Naive thymus-derived CD4-positive, alpha-beta T cell (primary cell): ENCODE measurements at regions not wholly inside any gene's neighbourhood (a gene's known extent, or its start where the extent isn't known, plus 50 kb on each side); places are given as distances from the start of the nearest gene placed in this dataset.

ENCODE experiments used
- ATAC-seq: fragments of 150-1000 bp; cut with Tn5 transposase; 2 replicates; pipeline ENCODE4 v1.10.0; 2021; ENCODE audit warnings: mild to moderate bottlenecking, moderate library complexity
- CTCF ChIA-PET: fragments of 350-600 bp; sonication (Branson Sonifier 250); formaldehyde crosslinking; loops from one replicate; lab custom pipeline; 2021; ENCODE audit warnings: antibody characterized with exemption; lab: Charles Lee
- POLR2A ChIA-PET: fragments of 350-600 bp; sonication (Branson Sonifier 250); formaldehyde crosslinking; loops from one replicate; lab custom pipeline; 2021; ENCODE audit warnings: antibody characterized with exemption, inconsistent platforms; lab: Charles Lee
- DNase-seq, 9 donors: peaks; one replicate each; pipeline versions ENCODE4 v3.0.0 to v3.0.0-alpha.2; 2020 to 2022; ENCODE audit warnings: mixed read lengths in 1 of 9
- H3K27ac ChIP-seq: one replicate; pipeline ENCODE4 v1.7.0; 2013; ENCODE audit warnings: mild to moderate bottlenecking, low read depth, low read length, moderate library complexity
- H3K27me3 ChIP-seq, 2 donors: one replicate each; pipeline ENCODE4 v1.7.0; 2013; ENCODE audit warnings: low read length in 2 of 2, mild to moderate bottlenecking in 2 of 2, moderate library complexity in 2 of 2; ENCODE audit not compliant: control insufficient read depth in 2 of 2, insufficient read depth in 2 of 2
- H3K36me3 ChIP-seq, 3 experiments: 1 replicate in 2 of 3; 2 replicates in 1 of 3; pipeline ENCODE4 v1.7.0; 2013; ENCODE audit warnings: low read length in 3 of 3, mild to moderate bottlenecking in 3 of 3, moderate library complexity in 1 of 3; ENCODE audit not compliant: insufficient read depth in 3 of 3, control insufficient read depth in 2 of 3
- H3K4me1 ChIP-seq, 2 donors: one replicate each; pipeline ENCODE4 v1.7.0; 2013; ENCODE audit warnings: low read length in 2 of 2, mild to moderate bottlenecking in 2 of 2, moderate library complexity in 1 of 2; ENCODE audit not compliant: control insufficient read depth in 2 of 2, insufficient read depth in 2 of 2
- H3K4me3 ChIP-seq: 2 replicates; pipeline ENCODE4 v1.7.0; 2013; ENCODE audit warnings: mild to moderate bottlenecking, low read length
- H3K9me3 ChIP-seq, 3 experiments: 1 replicate in 2 of 3; 2 replicates in 1 of 3; pipeline ENCODE4 v1.7.0; 2013; ENCODE audit warnings: low read length in 3 of 3; ENCODE audit not compliant: control insufficient read depth in 2 of 3
- H3K27ac Mint-ChIP-seq, 9 donors: one replicate each; pipeline ENCODE4 v1.8.0; 2020 to 2022; ENCODE audit warnings: mixed read lengths in 9 of 9, mild to moderate bottlenecking in 8 of 9, moderate library complexity in 5 of 9, inconsistent platforms in 2 of 9
- H3K27me3 Mint-ChIP-seq, 5 donors: one replicate each; pipeline ENCODE4 v1.8.0; 2021 to 2022; ENCODE audit warnings: mixed read lengths in 5 of 5, mild to moderate bottlenecking in 1 of 5
- H3K36me3 Mint-ChIP-seq, 5 donors: one replicate each; pipeline ENCODE4 v1.8.0; 2020 to 2022; ENCODE audit warnings: mixed read lengths in 5 of 5, mild to moderate bottlenecking in 3 of 5, inconsistent platforms in 1 of 5
- H3K4me1 Mint-ChIP-seq, 7 donors: one replicate each; pipeline ENCODE4 v1.8.0; 2020 to 2022; ENCODE audit warnings: mixed read lengths in 7 of 7, mild to moderate bottlenecking in 3 of 7, inconsistent platforms in 1 of 7
- H3K4me3 Mint-ChIP-seq, 10 donors: one replicate each; pipeline ENCODE4 v1.8.0; 2020 to 2022; ENCODE audit warnings: mild to moderate bottlenecking in 10 of 10, mixed read lengths in 10 of 10, moderate library complexity in 6 of 10, inconsistent platforms in 2 of 10
- H3K9me3 Mint-ChIP-seq, 11 donors: one replicate each; pipeline ENCODE4 v1.8.0; 2020 to 2022; ENCODE audit warnings: mixed read lengths in 11 of 11, mild to moderate bottlenecking in 4 of 11, inconsistent platforms in 1 of 11, moderate library complexity in 1 of 11
- intact Hi-C, 2 donors: fragments of 100-400 bp; cut with micrococcal nuclease; formaldehyde crosslinking; loops; one replicate each; pipeline ENCODE4 v1.15.1; 2023

DNA sequence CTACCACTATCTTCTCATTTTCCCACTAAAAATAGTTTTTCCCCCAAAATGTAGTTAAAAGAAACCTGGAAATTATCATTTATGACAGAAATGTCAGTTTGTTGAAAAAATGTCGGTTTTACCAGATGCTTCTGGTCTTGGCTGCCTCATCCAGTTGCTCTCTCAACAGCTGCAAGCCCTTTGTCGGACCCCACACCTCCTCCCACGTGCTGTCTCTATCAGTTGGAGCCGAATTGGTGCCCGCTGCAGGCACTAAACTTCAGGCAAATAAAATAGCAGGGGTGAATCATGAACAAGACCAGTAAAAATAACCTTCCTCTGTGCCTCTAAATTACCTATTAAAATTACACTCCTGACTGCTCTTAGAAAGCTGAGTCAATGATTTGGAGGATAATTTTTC, 129.5 kb upstream of the CEP162 start:
- Mint-ChIP-seq H3K27ac (no peak overlapping the region), H3K4me1 (no peaks in the 10 kb centered on the region), H3K27me3 (peaks cover 0 to 3% (median 0%) of the 10 kb centered on the region in 5 donors), H3K4me3 (no peak overlapping the region), H3K36me3 (no peaks in the 10 kb centered on the region), H3K9me3 (peaks cover 0 to 9% (median 0%) of the 10 kb centered on the region in 11 donors)
- H3K4me1 ChIP-seq = no peaks in the 10 kb centered on the region
- H3K27me3 ChIP-seq = no peaks in the 10 kb centered on the region
- H3K36me3 ChIP-seq = no peaks in the 10 kb centered on the region
- ATAC-seq = no peak
- no peak for DNase-seq
- H3K4me3 ChIP-seq = no peak overlapping the region
- H3K9me3 ChIP-seq = no peaks in the 10 kb centered on the region
- CTCF ChIA-PET = no interaction called here
- H3K27ac ChIP-seq = no peak overlapping the region
- intact Hi-C loops = no loop called here
- POLR2A ChIA-PET = no interaction called here

DNA sequence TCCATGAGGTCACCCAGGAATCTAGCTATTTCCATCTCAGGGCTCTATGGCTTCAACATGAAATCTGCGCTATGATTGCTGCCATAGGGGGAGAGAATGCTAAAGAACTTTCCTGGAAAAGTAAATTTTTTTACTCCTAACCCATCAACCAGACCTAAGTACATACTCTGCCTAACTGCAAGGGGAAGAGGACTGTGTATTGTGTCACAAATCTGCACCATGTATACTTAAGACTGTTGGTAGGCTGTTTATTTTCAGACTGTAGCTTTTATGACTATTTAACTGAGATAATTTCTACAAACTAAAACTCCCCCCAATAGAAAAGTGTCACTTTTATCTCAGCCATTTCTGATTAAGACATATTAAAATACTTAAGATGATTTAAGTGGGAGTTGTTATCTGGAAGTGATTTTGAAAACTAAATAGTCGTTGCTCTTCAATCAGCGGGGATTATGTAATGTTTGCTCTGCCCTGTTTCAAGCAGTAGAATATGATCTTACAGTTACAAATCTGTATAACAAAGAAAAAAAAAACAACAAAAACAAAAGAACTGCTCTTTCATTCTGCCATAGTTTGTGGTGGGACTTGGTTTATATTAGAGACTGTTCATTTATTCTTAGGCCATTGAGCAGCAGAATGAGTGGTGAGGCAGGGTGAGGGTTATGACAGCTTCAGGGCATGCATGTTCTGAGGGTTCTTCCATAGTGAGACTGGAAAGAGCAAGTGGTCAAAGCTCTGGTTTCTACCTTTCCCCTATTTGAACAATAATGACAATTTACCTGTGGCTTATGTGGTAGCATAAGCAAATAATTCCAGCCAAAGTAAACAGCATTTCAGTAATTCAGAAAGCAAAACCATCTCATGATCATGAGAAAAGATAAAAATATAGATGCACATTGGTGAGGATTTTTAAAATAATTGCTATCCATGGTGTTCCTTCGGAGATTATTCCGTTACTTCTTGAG, 126.3 kb upstream of the CEP162 start:
- H3K4me1 Mint-ChIP-seq = no peaks in the 10 kb centered on the region
- H3K36me3 Mint-ChIP-seq = no peaks in the 10 kb centered on the region
- no peak overlapping the region for H3K4me3 Mint-ChIP-seq
- peaks cover 0 to 12% (median 0%) of the 10 kb centered on the region in 11 donors for H3K9me3 Mint-ChIP-seq
- no peaks in the 10 kb centered on the region for H3K27me3 ChIP-seq
- peaks cover 0 to 10% (median 3%) of the 10 kb centered on the region in 5 donors for H3K27me3 Mint-ChIP-seq
- intact Hi-C loops = no loop called here
- H3K27ac Mint-ChIP-seq = no peak overlapping the region
- no peak overlapping the region for H3K27ac ChIP-seq
- ChIA-PET POLR2A (no interaction called here), CTCF (no interaction called here)
- H3K4me3 ChIP-seq = no peak overlapping the region
- no peaks in the 10 kb centered on the region for H3K36me3 ChIP-seq
- H3K9me3 ChIP-seq = no peaks in the 10 kb centered on the region
- no peak for DNase-seq
- no peaks in the 10 kb centered on the region for H3K4me1 ChIP-seq
- ATAC-seq = no peak

DNA sequence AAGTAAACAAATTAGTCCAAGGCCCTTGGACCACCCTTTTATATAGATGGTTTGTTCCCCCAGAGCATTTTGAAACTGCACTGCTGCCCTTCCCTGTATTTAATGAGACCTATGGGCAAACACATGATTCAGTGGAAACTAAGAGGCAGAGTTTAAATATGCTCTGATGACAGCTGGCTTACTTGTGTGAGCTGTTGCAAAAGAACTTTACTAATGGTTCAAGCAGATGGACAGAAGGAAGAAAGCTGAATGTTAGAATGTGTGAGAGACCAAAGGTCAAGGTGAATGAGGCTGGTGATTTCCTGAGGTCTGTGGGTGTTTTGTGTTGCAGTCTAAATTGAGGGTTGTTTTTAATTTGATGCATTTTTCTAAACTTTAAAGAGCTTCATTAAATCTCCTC, 123.0 kb upstream of the CEP162 start:
- ATAC-seq = no peak
- no peaks in the 10 kb centered on the region for H3K36me3 ChIP-seq
- intact Hi-C loops = no loop called here
- no peak for DNase-seq
- Mint-ChIP-seq H3K36me3 (no peaks in the 10 kb centered on the region), H3K9me3 (peaks cover 0 to 9% (median 0%) of the 10 kb centered on the region in 11 donors), H3K27me3 (peaks cover 0 to 10% (median 0%) of the 10 kb centered on the region in 5 donors), H3K4me1 (no peaks in the 10 kb centered on the region), H3K4me3 (no peak overlapping the region), H3K27ac (no peak overlapping the region)
- no peaks in the 10 kb centered on the region for H3K27me3 ChIP-seq
- H3K9me3 ChIP-seq = no peaks in the 10 kb centered on the region
- H3K4me3 ChIP-seq = no peak overlapping the region
- H3K4me1 ChIP-seq = no peaks in the 10 kb centered on the region
- POLR2A ChIA-PET = no interaction called here
- CTCF ChIA-PET = no interaction called here
- H3K27ac ChIP-seq = no peak overlapping the region

DNA sequence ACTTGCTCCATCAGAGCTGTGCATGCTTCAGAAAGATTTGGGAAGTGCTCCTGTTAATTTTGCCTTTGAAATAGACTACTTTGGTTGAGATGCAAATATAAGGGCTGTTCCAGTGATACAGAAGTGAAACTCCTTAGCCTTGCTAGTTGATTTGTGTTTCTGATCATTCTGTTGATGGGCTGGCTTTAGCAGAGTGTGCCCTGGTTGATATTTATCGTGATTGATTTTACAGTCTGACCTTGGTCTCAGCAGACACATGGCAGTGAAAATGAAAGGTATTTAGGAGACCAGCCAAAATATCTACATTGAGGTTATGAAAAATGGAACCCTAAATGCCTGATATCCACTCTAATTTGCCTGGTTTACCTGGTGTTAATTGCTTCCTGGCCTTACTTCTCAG, 122.1 kb upstream of the CEP162 start:
- H3K27ac ChIP-seq = no peak overlapping the region
- POLR2A ChIA-PET = no interaction called here
- H3K9me3 ChIP-seq = no peaks in the 10 kb centered on the region
- no peak for ATAC-seq
- Mint-ChIP-seq H3K27me3 (peaks cover 0 to 10% (median 0%) of the 10 kb centered on the region in 5 donors), H3K27ac (no peak overlapping the region), H3K4me3 (no peak overlapping the region), H3K4me1 (no peaks in the 10 kb centered on the region), H3K9me3 (peaks cover 0 to 7% (median 0%) of the 10 kb centered on the region in 11 donors), H3K36me3 (no peaks in the 10 kb centered on the region)
- no peaks in the 10 kb centered on the region for H3K4me1 ChIP-seq
- no peak for DNase-seq
- H3K27me3 ChIP-seq = no peaks in the 10 kb centered on the region
- CTCF ChIA-PET = no interaction called here
- intact Hi-C loops = no loop called here
- H3K4me3 ChIP-seq = no peak overlapping the region
- no peaks in the 10 kb centered on the region for H3K36me3 ChIP-seq

DNA sequence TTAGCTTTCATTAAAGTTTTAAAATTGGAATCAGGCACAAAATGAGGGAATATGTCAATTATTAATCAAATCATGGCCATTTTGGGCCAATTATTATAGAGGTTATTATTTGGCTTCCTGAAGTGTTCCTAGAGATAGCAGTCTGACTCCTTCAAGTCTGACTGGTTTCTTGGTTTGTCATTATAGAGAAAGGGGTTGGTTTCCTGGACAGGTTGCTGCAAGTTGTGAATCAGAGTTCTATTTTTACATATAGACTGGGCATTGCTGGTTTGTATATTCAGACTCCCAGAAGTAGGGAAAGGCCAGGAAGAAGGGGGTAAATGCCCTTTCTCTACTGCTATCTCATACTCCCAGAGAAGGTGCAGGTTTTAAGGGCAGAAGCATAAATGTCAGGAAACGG, 121.4 kb upstream of the CEP162 start:
- intact Hi-C loops = no loop called here
- ChIA-PET POLR2A (no interaction called here), CTCF (no interaction called here)
- DNase-seq (no peak), ATAC-seq (no peak)
- Mint-ChIP-seq H3K27ac (no peak overlapping the region), H3K36me3 (no peaks in the 10 kb centered on the region), H3K4me3 (no peak overlapping the region), H3K9me3 (peaks cover 0 to 7% (median 0%) of the 10 kb centered on the region in 11 donors), H3K27me3 (peaks cover 0 to 10% (median 0%) of the 10 kb centered on the region in 5 donors), H3K4me1 (no peaks in the 10 kb centered on the region)
- no peaks in the 10 kb centered on the region for H3K27me3 ChIP-seq
- no peaks in the 10 kb centered on the region for H3K4me1 ChIP-seq
- H3K9me3 ChIP-seq = no peaks in the 10 kb centered on the region
- no peak overlapping the region for H3K27ac ChIP-seq
- no peaks in the 10 kb centered on the region for H3K36me3 ChIP-seq
- no peak overlapping the region for H3K4me3 ChIP-seq

DNA sequence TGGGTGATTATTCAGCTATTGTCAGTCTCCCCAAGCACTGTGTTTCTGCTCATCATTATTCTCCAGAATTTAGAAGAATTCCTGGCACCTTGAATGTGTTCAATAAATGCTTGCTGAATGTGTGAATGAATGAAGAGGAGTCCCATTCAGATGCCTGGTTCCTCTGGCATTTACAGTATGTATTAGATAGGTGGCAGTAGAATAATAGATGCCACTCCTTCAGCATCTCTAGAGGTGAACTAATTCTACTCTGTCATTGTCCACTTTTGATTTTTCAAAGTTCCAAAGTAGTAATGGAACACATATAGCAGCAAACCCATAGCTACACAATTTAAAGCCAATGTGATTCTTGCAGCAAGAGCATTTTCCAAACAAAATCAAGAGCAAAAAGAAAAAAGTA, 118.9 kb upstream of the CEP162 start:
- no peak overlapping the region for H3K27ac Mint-ChIP-seq
- H3K4me3 ChIP-seq = no peak overlapping the region
- ChIA-PET CTCF (no interaction called here), POLR2A (no interaction called here)
- no peaks in the 10 kb centered on the region for H3K36me3 Mint-ChIP-seq
- intact Hi-C loops = no loop called here
- H3K4me3 Mint-ChIP-seq = no peak overlapping the region
- no peaks in the 10 kb centered on the region for H3K4me1 Mint-ChIP-seq
- H3K27me3 ChIP-seq = no peaks in the 10 kb centered on the region
- ATAC-seq (no peak), DNase-seq (no peak)
- peaks cover 0 to 10% (median 0%) of the 10 kb centered on the region in 5 donors for H3K27me3 Mint-ChIP-seq
- no peaks in the 10 kb centered on the region for H3K36me3 ChIP-seq
- H3K9me3 ChIP-seq = no peaks in the 10 kb centered on the region
- H3K9me3 Mint-ChIP-seq = peaks cover 0 to 7% (median 0%) of the 10 kb centered on the region in 11 donors
- no peak overlapping the region for H3K27ac ChIP-seq
- no peaks in the 10 kb centered on the region for H3K4me1 ChIP-seq

DNA sequence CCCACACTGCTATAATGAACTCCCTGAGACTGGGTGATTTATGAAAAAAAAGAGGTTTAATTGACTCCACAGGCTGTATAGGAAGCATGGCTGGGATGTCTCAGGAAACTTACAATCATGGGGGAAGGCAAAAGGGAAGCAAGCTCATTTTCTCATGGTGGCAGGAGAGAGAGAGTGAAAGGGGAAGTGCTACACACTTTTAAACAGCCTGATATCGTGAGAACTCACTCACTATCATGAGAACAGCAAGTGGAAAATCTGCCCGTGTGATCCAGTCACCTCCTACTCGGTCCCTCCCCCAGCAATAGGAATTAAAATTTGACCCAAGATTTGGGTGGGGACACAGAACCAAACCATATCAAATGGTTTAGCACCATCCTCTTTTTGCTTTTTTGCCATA, 116.6 kb upstream of the CEP162 start:
- ChIA-PET POLR2A (no interaction called here), CTCF (no interaction called here)
- Histone ChIP-seq H3K9me3 (no peaks in the 10 kb centered on the region), H3K4me3 (no peak overlapping the region), H3K27me3 (no peaks in the 10 kb centered on the region), H3K27ac (no peak overlapping the region), H3K4me1 (no peaks in the 10 kb centered on the region), H3K36me3 (no peaks in the 10 kb centered on the region)
- no peaks in the 10 kb centered on the region for H3K36me3 Mint-ChIP-seq
- DNase-seq = no peak
- H3K27ac Mint-ChIP-seq = no peak overlapping the region
- intact Hi-C loops = no loop called here
- H3K4me1 Mint-ChIP-seq = no peaks in the 10 kb centered on the region
- H3K9me3 Mint-ChIP-seq = peaks cover 0 to 11% (median 1%) of the 10 kb centered on the region in 11 donors
- H3K27me3 Mint-ChIP-seq = peaks cover 0 to 4% (median 0%) of the 10 kb centered on the region in 5 donors
- H3K4me3 Mint-ChIP-seq = no peak overlapping the region
- ATAC-seq = no peak
